ENCODE measurements at regions not wholly inside any gene's neighbourhood (a gene's known extent, or its start where the extent isn't known, plus 50 kb on each side); places are given as distances from the start of the nearest gene placed in this dataset.

DNA sequence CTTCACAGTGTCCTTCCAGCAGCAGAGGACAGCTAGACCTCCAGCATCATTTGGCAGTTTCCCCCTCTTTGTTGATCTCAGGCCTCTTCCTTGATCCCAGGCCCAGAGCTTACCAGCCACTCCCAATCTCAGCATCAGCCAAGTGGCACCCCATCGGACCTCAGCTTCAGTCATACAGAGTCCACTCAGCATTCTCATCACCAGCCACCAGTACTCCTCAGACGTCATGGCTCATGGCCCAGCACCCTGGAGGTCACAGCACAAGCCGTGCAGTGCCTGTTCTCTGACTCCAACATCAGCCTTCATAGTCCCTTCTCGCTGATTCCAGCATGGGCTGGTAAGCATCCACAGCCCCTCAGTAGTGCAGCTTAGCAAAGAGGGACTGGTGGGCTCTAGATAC lies 487.6 kb upstream of the DAB1 start:
- Mint-ChIP-seq H3K4me1 (ENCODE audit: low read depth) (no peaks in the 10 kb centered on the region), H3K27me3 (peaks cover 4% of the 10 kb centered on the region), H3K36me3 (ENCODE audit: low read depth) (no peaks in the 10 kb centered on the region), H3K4me3 (no peak overlapping the region), H3K27ac (no peak overlapping the region), H3K9me3 (no peaks in the 10 kb centered on the region)

DNA sequence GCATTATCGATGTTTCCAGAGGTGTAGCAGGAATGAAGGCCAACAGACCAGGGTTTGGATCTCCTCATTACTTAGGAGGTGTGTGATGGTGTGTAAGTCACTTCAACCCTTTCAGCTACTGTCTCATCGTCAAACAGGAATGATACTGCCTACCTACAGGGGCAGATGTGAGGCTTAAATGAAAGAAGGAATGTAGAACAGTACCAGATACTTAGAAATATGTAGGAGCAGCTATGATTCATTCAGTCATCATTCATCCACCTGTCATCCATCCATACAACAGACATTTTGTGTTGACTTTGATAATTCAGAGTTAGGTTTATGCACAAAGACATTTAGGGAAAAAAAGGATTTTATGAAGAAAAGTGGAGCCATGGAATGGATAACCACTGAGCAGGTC lies 486.9 kb upstream of the DAB1 start:
- Mint-ChIP-seq H3K4me3 (no peak overlapping the region), H3K36me3 (ENCODE audit: low read depth) (no peaks in the 10 kb centered on the region), H3K4me1 (ENCODE audit: low read depth) (no peaks in the 10 kb centered on the region), H3K27me3 (peaks cover 4% of the 10 kb centered on the region), H3K27ac (no peak overlapping the region), H3K9me3 (no peaks in the 10 kb centered on the region)

DNA sequence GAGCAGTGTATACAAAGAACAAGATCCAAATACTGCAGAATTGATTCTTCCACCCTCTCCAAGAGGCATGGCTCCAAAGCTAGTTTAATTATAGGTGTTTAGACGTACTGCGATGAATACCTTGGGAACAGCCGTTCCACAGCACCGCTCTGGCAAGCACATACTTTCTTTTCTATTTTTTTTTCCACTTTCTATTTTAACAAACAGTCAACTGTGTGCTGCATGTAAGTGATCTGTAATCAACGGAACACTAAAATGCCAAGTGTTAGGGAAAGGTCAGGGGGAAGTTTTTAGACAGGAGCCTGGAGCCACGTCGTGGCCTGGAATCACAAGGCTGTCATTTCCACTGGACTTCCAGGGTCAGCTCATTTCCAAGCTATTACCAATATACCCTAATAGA lies 486.4 kb upstream of the DAB1 start:
- Mint-ChIP-seq H3K27ac (no peak overlapping the region), H3K4me1 (ENCODE audit: low read depth) (no peaks in the 10 kb centered on the region), H3K36me3 (ENCODE audit: low read depth) (no peaks in the 10 kb centered on the region), H3K27me3 (peaks cover 4% of the 10 kb centered on the region), H3K4me3 (no peak overlapping the region), H3K9me3 (no peaks in the 10 kb centered on the region)

DNA sequence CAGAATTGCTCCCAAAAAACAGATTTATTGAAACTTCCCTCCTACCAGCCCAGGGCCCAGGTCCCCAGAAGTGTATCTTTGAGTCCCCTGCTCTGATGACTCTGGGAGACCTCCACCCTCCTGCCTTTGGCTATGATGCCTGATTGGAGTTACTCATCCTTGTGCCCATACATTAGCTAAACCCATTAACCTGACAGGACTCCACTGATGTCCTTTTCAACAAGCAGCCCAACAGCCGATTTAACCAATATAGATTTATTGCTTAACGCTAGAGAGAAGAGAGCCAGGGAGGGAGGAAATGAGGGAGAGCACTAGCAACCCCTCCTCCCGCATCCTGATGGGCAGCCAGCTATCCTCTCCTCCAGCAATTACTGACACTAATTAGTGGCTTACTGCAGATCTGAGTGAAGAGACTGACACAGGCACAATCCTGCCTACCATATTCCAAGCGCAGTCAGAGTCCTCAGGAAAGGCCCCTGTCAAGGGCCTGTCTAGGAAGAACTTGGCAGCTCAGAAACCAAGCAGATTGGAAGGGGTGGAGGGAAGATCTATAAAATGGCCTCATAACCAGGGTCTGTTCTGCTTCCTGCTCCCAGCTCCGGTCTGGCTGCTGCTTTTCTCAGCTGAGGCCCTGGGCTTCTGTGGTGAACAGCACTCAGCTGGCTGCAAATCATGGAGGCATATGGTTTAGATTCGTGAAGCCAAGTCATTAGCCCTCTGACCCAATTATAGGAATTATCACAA lies 484.5 kb upstream of the DAB1 start:
- Mint-ChIP-seq H3K4me3 (no peak overlapping the region), H3K4me1 (ENCODE audit: low read depth) (no peaks in the 10 kb centered on the region), H3K27me3 (peaks cover 4% of the 10 kb centered on the region), H3K9me3 (no peaks in the 10 kb centered on the region), H3K27ac (no peak overlapping the region), H3K36me3 (ENCODE audit: low read depth) (no peaks in the 10 kb centered on the region)

DNA sequence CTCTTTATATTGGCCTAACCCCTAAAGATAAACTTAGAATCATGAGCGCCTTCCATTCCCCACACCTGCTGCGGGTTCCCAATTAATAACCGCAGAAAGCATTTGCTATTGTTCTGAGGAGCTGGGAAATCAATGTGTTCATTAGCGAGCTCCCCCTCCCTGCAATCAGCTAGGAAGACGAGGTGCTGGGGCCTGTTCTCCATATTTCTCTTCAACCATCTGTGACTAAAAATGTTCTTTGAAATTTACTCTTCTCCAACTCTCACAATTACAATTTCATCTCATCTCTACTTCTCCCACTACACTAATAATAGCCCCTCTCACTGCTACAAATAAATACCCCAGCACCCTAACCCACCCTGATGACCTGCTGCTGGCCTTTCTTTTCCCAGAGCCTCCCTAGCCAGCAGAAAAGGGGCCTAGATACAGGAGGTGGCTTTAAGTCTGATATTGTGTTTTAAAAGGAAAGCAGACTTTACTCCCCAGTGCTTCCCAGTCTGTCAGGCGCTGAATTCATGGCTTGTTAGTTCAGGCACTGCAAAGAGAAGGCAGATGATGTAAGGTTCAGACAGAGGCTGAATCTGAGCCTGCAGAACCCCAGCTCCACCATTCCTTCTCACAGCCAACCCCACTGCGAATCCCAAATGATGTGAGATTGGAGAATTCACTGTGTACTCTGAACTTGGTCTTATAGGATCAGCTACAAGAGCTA lies 477.5 kb upstream of the DAB1 start:
- Mint-ChIP-seq H3K27ac (no peak overlapping the region), H3K27me3 (no peaks in the 10 kb centered on the region), H3K36me3 (ENCODE audit: low read depth) (no peaks in the 10 kb centered on the region), H3K4me3 (no peak overlapping the region), H3K9me3 (no peaks in the 10 kb centered on the region), H3K4me1 (ENCODE audit: low read depth) (no peaks in the 10 kb centered on the region)

DNA sequence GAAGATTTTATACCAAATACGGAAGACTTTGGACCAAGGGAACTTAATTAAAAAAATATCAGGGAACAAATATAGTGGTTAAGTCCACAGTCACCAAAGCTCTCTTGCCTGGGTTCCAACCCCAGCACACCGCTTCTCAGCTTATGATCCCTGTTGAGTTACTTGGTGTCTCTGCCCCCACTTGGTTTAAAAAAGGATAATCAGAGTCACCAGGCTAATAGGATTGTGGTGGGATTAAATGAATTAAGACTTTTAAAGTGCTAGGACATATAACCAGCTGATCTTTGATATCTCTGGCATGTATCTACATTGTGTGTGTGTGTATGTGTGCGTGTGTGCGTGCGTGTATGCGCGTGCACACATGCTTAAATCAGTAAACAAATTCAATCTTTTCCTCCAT lies 474.7 kb upstream of the DAB1 start:
- H3K27ac Mint-ChIP-seq: no peak overlapping the region
- no peaks in the 10 kb centered on the region for H3K36me3 Mint-ChIP-seq (ENCODE audit: low read depth)
- no peak overlapping the region for H3K4me3 Mint-ChIP-seq
- H3K9me3 Mint-ChIP-seq: no peaks in the 10 kb centered on the region
- no peaks in the 10 kb centered on the region for H3K27me3 Mint-ChIP-seq
- H3K4me1 Mint-ChIP-seq (ENCODE audit: low read depth): no peaks in the 10 kb centered on the region

DNA sequence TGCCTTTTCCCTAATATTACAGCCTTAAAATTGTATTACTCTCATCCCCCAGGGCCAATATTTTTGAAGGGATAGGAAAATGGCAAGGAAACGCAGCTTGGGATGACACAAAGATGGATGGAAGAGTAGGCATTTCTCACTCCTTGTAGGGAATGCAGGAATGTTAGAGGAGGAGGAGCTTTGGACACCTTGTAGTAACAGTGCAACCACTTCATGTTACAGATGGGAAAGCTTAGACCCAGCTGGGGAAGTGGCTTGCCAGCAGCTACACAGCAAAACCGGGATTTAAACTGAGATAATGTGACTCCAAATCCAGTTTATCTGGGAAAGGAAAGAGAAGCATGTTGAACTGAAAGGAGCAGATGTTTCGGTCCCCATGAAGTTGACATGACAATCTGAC lies 473.7 kb upstream of the DAB1 start:
- no peaks in the 10 kb centered on the region for H3K36me3 Mint-ChIP-seq (ENCODE audit: low read depth)
- H3K27ac Mint-ChIP-seq: no peak overlapping the region
- H3K9me3 Mint-ChIP-seq: no peaks in the 10 kb centered on the region
- no peaks in the 10 kb centered on the region for H3K4me1 Mint-ChIP-seq (ENCODE audit: low read depth)
- no peaks in the 10 kb centered on the region for H3K27me3 Mint-ChIP-seq
- H3K4me3 Mint-ChIP-seq: no peak overlapping the region

DNA sequence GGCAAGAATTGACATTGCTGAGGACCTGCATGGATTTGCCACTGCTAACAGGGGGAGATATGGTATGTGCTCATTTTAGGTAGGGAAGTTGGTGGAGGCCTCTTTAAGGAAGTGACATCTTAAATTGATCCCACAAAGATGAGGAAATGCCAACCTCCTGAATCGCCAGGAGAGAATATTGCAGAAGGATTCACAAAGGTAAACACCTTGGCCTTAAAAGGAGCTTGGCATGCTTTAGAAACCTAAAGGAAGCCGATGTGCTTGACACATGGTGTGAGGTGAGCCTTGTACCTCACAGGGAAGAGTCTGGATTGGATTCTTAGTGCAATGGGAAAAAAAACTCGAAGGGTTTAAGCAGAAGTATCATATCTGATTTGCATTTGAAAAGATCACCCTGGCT lies 470.5 kb upstream of the DAB1 start:
- no peaks in the 10 kb centered on the region for H3K9me3 Mint-ChIP-seq
- H3K27ac Mint-ChIP-seq: no peak overlapping the region

DNA sequence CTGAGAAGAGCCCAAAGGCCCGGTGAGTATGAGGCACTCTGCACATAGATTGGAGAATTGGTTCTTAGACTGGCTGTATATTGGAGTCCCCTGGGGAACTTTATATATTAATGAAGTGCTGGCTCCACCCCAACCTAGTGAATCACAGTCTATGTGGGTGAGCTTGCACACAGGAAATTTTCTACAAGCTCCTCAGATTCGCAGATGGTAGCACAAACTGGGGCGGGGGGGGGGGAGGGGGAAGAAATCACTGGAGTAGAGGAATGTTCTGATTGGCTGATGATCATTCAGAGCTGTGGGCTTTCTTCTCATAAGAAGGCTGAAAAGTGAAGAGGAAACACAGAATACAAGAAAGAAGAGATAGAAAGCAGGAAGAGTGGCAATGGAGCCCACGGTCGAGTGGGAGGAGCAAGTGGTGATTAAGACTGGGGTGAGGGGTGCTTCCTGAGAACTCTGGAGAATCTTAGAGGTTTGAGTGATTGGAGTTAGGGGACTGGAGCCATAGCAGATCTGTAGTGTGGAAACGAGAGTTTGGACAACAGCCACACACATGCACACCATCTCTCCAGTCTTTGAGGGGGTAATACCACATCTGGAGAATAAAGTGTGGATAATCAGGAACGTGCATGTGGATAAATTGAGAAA lies 465.9 kb upstream of the DAB1 start:
- Mint-ChIP-seq H3K4me3 (no peak overlapping the region), H3K27ac (no peak overlapping the region), H3K9me3 (no peaks in the 10 kb centered on the region), H3K36me3 (ENCODE audit: low read depth) (no peaks in the 10 kb centered on the region), H3K4me1 (ENCODE audit: low read depth) (no peaks in the 10 kb centered on the region), H3K27me3 (peaks cover 3% of the 10 kb centered on the region)

More for the DNA sequence above, 470.5 kb upstream of the DAB1 start:
- H3K4me1 Mint-ChIP-seq (ENCODE audit: low read depth): no peaks in the 10 kb centered on the region
- peaks cover 3% of the 10 kb centered on the region for H3K27me3 Mint-ChIP-seq
- no peak overlapping the region for H3K4me3 Mint-ChIP-seq
- H3K36me3 Mint-ChIP-seq (ENCODE audit: low read depth): no peaks in the 10 kb centered on the region

DNA sequence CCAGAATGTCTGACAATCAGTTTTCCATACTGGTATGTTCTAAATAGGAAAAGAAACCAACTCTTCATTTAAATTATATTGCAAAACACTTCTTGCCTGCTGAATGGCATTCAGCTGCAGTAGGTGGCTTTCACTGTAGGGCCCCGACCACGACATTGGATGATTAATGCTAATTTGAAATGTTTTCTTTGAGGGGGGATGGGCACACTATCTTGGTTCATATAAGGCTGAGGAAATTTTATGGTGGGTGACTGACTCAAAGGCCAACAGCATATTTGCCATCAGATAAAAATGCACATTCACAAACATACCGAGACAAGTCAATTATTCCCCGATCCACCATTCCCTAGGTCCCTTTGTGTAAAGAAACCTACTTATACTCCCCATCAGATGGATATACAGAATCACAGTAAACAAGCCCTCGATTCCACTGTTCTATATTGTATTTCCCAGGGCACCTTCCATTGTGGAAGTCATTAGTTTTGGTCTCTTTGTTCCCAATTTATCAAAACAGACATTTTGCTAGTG lies 464.2 kb upstream of the DAB1 start:
- H3K36me3 Mint-ChIP-seq (ENCODE audit: low read depth): no peaks in the 10 kb centered on the region
- no peak overlapping the region for H3K4me3 Mint-ChIP-seq
- H3K27ac Mint-ChIP-seq: no peak overlapping the region

DNA sequence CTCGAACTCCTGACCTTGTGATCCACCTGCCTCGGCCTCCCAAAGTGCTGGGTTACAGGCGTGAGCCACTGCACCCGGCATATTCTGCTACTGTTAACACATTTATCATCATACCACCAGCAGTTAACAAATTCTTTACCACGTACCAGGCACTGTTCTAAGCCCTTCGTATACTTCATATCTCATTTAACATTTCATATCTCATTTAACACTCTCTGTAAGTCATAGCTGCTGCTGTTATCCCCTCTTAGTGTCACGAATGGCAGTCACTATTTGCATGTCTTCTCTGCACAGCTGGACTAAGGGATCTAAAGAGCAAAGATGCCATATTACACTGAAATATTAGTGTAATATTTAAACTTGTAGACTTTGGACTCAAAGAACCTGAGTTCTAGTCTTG lies 462.5 kb upstream of the DAB1 start:
- Mint-ChIP-seq H3K4me3 (no peak overlapping the region), H3K27ac (no peak overlapping the region), H3K9me3 (no peaks in the 10 kb centered on the region), H3K36me3 (ENCODE audit: low read depth) (no peaks in the 10 kb centered on the region), H3K27me3 (peaks cover 3% of the 10 kb centered on the region), H3K4me1 (ENCODE audit: low read depth) (no peaks in the 10 kb centered on the region)

More for the DNA sequence above, 464.2 kb upstream of the DAB1 start:
- Mint-ChIP-seq H3K4me1 (ENCODE audit: low read depth) (no peaks in the 10 kb centered on the region), H3K9me3 (no peaks in the 10 kb centered on the region), H3K27me3 (peaks cover 3% of the 10 kb centered on the region)

DNA sequence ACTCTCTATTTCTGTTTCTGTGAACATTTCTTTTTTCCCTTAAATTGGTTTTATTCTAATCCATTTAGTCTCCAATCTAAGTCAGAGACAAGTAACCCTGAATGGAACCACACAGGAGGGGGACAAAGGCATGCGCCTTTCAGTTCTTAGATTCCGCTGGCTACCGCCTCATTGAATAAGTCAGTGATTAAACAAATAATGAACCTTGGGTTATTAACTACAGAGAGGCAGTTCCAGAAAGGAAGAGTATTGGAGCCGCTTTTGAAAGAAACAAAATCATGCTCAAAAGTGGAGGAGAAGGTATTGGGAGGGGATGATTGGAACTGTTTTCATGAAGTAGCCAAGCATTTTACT lies 459.8 kb upstream of the DAB1 start:
- Mint-ChIP-seq H3K4me1 (ENCODE audit: low read depth) (no peaks in the 10 kb centered on the region), H3K27me3 (peaks cover 4% of the 10 kb centered on the region), H3K9me3 (no peaks in the 10 kb centered on the region), H3K27ac (no peak overlapping the region), H3K36me3 (ENCODE audit: low read depth) (no peaks in the 10 kb centered on the region), H3K4me3 (no peak overlapping the region)

DNA sequence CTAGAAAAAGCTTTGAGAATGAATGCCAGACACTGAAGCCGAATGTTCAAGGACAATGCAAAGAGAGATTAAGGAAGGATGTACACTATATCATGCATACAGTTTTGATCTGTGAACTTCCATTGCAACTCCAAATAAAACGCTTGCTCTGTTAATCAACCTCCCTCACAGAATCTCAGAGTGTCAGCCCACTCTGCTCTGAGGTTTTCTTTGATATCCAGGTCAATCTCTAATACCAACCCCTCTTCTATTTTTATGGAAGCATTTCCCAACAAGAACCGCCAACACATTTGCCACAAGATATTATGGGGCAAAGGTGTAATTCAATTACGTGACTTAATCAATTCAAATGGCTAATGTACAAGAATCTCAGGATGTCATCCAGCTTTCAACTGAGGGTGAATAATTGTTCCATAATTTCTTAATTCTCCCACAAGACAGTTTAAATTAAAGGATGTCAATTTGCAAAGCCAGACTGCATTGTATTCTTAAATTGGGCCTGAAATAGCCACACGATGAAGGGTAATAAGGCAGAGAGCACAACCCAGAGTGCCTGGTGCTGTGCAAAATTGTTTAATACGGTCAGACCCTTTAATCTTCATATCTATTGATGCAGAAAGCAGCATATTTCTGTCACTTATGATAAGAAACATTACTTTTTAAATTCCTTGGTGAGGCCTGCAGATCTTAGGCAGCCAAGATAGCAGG lies 459.2 kb upstream of the DAB1 start:
- H3K36me3 Mint-ChIP-seq (ENCODE audit: low read depth): no peaks in the 10 kb centered on the region
- H3K4me1 Mint-ChIP-seq (ENCODE audit: low read depth): no peaks in the 10 kb centered on the region
- no peaks in the 10 kb centered on the region for H3K9me3 Mint-ChIP-seq
- peaks cover 4% of the 10 kb centered on the region for H3K27me3 Mint-ChIP-seq
- no peak overlapping the region for H3K4me3 Mint-ChIP-seq
- H3K27ac Mint-ChIP-seq: no peak overlapping the region

DNA sequence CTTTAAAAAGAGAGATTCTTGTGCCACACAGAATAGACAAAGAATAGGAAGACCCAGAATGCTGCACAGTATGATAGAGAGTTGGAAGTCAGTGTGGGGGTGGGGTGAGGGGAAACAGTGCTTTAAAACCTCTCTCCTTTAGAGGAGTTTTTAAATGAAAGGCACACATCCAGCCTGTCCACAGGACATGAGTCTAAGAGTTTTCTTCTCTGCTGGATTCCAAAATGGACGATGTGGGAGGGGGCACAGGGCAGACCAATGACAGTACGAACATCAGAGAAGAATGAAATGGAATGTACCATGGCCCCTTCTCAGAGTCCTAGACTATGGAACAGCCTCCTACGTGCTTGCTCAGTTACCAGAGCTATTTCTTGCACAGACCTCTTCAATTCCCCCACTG lies 458.2 kb upstream of the DAB1 start:
- H3K9me3 Mint-ChIP-seq: no peaks in the 10 kb centered on the region
- no peak overlapping the region for H3K4me3 Mint-ChIP-seq
- H3K36me3 Mint-ChIP-seq (ENCODE audit: low read depth): no peaks in the 10 kb centered on the region
- no peaks in the 10 kb centered on the region for H3K4me1 Mint-ChIP-seq (ENCODE audit: low read depth)
- peaks cover 4% of the 10 kb centered on the region for H3K27me3 Mint-ChIP-seq
- H3K27ac Mint-ChIP-seq: no peak overlapping the region

DNA sequence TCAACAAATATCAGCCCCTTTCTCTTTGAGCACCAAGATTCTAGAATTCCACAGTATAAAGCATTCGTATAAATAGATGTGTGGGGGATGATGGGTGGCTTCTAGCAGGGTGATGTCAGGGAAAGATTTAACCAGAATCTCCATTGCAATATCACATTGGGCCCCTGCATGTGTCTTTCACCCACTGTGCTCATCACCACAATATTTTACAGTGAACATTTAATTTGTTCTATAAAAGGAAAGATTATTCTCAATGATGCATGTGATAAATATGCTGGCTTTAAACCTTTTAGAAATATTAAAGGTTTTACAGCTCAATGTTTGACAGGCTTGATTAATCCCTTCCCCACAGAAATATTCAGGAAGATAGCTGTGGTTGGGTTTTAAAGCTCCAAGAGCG lies 457.8 kb upstream of the DAB1 start:
- peaks cover 4% of the 10 kb centered on the region for H3K27me3 Mint-ChIP-seq
- no peaks in the 10 kb centered on the region for H3K36me3 Mint-ChIP-seq (ENCODE audit: low read depth)
- no peaks in the 10 kb centered on the region for H3K9me3 Mint-ChIP-seq
- H3K4me1 Mint-ChIP-seq (ENCODE audit: low read depth): no peaks in the 10 kb centered on the region
- H3K27ac Mint-ChIP-seq: no peak overlapping the region
- H3K4me3 Mint-ChIP-seq: no peak overlapping the region
